ENCODE measurements at regions not wholly inside any gene's neighbourhood (a gene's known extent, or its start where the extent isn't known, plus 50 kb on each side); places are given as distances from the start of the nearest gene placed in this dataset.

GRCh38 chr21:28877318-28877884 is 115.3 kb downstream of the LTN1 start:
- ChIA-PET POLR2A (no interaction called here), CTCF (no interaction called here)

GRCh38 chr21:28875078-28875477 is 117.6 kb downstream of the LTN1 start:
- POLR2A ChIA-PET = no interaction called here
- CTCF ChIA-PET = no interaction called here
- TF ChIP-seq, protein P1, sequence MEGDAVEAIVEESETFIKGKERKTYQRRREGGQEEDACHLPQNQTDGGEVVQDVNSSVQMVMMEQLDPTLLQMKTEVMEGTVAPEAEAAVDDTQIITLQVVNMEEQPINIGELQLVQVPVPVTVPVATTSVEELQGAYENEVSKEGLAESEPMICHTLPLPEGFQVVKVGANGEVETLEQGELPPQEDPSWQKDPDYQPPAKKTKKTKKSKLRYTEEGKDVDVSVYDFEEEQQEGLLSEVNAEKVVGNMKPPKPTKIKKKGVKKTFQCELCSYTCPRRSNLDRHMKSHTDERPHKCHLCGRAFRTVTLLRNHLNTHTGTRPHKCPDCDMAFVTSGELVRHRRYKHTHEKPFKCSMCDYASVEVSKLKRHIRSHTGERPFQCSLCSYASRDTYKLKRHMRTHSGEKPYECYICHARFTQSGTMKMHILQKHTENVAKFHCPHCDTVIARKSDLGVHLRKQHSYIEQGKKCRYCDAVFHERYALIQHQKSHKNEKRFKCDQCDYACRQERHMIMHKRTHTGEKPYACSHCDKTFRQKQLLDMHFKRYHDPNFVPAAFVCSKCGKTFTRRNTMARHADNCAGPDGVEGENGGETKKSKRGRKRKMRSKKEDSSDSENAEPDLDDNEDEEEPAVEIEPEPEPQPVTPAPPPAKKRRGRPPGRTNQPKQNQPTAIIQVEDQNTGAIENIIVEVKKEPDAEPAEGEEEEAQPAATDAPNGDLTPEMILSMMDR (IDR thresholded peaks at IDR 0.05; ENCODE audit: control extremely low read depth, extremely low read depth, low read depth, missing control alignments) = no peak

More at GRCh38 chr21:28877318-28877884, 115.3 kb downstream of the LTN1 start:
- TF ChIP-seq, protein P1 (IDR thresholded peaks at IDR 0.05; ENCODE audit: control extremely low read depth, extremely low read depth, low read depth, missing control alignments) = no peak
- DNase-seq (ENCODE audit: extremely low spot score) = no peak

GRCh38 chr21:28872218-28872617 is 120.5 kb downstream of the LTN1 start:
- TF ChIP-seq, protein P1 (IDR thresholded peaks at IDR 0.05; ENCODE audit: control extremely low read depth, extremely low read depth, low read depth, missing control alignments) = no peak
- CTCF ChIA-PET = interaction anchor here (1.0 kb wide), 1 partner anchor 11 kb away, joined by 4 read pairs; no protein-coding TSS in a partner anchor
- DNase-seq (ENCODE audit: extremely low spot score) = no peak

More at GRCh38 chr21:28875078-28875477, 117.6 kb downstream of the LTN1 start:
- no peak for DNase-seq (ENCODE audit: extremely low spot score)

DNA sequence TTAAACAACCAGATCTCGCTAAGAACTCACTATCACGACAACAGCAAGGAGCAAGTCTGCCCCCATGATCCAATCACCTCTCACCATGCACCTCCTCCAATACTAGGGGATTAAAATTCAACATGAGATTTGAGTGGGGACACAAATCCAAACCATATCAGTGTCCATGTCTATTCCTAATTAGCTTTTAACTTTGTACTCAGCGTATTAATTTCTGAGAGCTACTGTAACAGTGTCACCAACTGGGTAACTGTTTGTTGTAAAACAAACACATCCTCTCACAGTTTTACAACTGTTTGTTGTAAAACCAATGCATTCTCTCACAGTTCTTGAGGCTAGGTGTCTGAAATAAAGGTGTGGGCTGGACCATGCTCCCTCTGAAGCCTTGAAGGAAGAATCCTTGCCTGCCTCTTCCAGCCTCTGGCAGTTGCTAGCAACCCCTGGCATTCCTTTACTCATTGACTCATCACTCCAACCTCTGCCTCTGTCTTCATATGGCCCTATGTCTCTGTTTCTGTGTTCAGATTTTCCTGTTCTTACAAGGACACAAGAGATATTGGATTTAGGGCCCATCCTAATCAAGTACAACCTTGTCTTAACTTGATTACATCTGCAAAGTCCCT is 121.2 kb downstream of the LTN1 start:
- TF ChIP-seq, protein P1 (IDR thresholded peaks at IDR 0.05; ENCODE audit: control extremely low read depth, extremely low read depth, low read depth, missing control alignments) = no peak
- CTCF ChIA-PET = interaction anchor here (0.7 kb wide), 1 partner anchor 126 kb away, joined by 3 read pairs; no protein-coding TSS in a partner anchor
- DNase-seq (ENCODE audit: extremely low spot score) = no peak
- POLR2A ChIA-PET = no interaction called here

More at GRCh38 chr21:28872218-28872617, 120.5 kb downstream of the LTN1 start:
- POLR2A ChIA-PET = no interaction called here

GRCh38 chr21:28867401-28867800 is 125.3 kb downstream of the LTN1 start:
- DNase-seq (ENCODE audit: extremely low spot score) = no peak

DNA sequence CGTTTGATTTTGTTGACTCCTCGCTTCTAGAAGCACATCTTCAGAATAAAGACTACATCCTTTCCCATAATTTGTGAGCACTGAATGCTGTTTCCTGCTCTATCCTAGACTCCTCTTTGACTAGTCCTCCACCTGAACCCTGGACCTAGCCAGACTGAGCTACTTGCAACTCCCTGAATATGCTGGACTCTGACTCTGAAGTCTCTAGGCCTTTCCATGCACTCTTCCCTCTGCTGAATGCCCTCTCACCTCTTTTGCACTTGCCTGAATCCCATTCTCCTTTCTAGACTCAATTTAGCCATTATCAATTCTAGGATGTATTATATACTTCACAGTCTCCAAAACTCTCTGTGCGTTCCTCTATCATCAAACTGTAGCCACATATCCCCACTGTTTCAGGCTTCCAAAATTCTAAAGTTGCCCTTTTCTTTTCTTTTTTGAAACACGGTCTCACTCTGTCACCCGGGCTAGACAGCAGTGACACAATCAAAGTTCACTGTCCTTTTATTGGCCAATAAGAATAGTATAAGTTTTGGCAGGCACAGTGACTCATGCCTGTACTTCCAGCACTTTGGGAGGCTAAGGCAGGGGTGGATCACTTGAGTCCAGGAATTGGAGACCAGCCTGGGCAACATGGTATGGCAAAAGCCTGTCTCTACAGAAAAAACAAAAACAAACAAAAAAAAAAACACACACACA is 127.0 kb downstream of the LTN1 start:
- ChIA-PET POLR2A (no interaction called here), CTCF (interaction anchor here (1.4 kb wide), 1 partner anchor 9 kb away, joined by 3 read pairs; no protein-coding TSS in a partner anchor)
- TF ChIP-seq, protein P1 (IDR thresholded peaks at IDR 0.05; ENCODE audit: control extremely low read depth, extremely low read depth, low read depth, missing control alignments) = no peak
- DNase-seq (ENCODE audit: extremely low spot score) = no peak

More at GRCh38 chr21:28867401-28867800, 125.3 kb downstream of the LTN1 start:
- CTCF ChIA-PET = no interaction called here
- POLR2A ChIA-PET = no interaction called here
- TF ChIP-seq, protein P1 (IDR thresholded peaks at IDR 0.05; ENCODE audit: control extremely low read depth, extremely low read depth, low read depth, missing control alignments) = no peak
